Activated CD4-positive, CD25-positive, alpha-beta regulatory T cell (primary cell): ENCODE measurements at regions not wholly inside any gene's neighbourhood (a gene's known extent, or its start where the extent isn't known, plus 50 kb on each side); places are given as distances from the start of the nearest gene placed in this dataset.
"Not testable (repeated sequence)": the region's sequence is repeated elsewhere in the genome, so short reads cannot be mapped to it uniquely, and the experiment has no call there.

Experiments used
- DNase-seq, 4 experiments: peaks; one replicate each; lab custom pipeline; 2025; lab: John Stamatoyannopoulos, UW

- no peak for DNase-seq
Observed at GRCh38 chr20:40933758-40934157, 94.9 kb upstream of the TOP1 start.

DNA sequence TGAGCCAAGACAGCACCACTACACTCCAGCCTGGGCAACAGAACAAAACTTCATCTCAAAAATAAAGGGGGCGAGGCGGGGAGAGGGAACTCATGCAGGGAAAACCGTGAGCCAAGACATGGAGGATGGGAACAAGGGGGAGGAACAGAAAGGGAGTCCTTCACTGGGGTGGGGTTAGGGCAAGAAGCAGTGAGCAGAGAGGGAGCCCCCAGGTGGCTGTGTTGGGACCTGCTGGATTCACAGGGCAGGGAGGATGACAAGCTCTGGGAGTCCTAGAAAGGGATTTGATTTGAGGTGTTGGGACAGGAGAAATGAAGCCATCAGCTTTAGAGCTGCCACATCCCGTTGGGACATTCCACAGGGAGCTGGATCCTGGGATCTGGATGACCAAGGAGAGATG is 90.6 kb upstream of the TOP1 start:
- DNase-seq = no peak

DNA sequence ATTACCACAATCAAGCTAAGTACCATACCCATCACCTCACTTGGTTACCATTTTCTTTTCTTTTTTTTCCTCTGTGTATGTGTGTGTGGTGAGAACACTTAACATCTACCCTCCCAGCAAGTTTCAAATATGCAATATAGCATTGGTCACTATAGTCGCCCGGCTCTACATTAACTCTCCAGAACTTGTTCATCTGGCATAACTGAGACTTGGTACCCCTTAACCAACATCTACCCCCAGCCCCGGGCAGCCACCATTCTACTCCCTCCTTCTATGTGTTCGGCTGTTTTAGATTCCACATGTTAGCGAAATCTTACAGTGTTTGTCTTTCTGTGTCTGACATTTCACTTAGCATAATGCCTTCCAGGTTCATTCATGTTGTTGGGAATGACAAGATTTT is 89.0 kb upstream of the TOP1 start:
- DNase-seq = no peak

- DNase-seq = no peak
Observed at GRCh38 chr20:40941133-40941610, 87.5 kb upstream of the TOP1 start.

GRCh38 chr20:40942006-40942405 is 86.6 kb upstream of the TOP1 start:
- DNase-seq = no peak

- no peak for DNase-seq
Observed at GRCh38 chr20:40942775-40943174, 85.8 kb upstream of the TOP1 start.

GRCh38 chr20:40943591-40943990 is 85.0 kb upstream of the TOP1 start:
- no peak for DNase-seq

DNA sequence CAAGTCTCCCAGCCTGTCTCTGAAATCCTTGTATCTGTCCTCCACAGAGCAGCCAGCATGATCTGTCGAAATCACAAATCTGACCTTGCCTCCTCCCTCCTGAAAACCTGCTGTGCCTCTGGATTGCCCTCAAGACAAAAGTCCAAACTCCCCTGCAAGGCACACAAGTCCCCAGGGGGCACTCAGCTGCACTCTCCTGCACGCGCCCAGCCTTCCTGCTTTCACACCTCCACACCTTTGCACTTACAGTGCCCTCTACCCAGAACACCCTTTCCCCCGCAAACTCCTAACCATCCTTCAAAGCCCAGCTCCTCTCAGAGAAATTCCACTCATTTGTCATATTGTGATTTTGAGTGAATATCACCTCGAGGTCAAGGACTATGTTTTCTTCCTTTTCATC is 83.4 kb upstream of the TOP1 start:
- no peak for DNase-seq

DNA sequence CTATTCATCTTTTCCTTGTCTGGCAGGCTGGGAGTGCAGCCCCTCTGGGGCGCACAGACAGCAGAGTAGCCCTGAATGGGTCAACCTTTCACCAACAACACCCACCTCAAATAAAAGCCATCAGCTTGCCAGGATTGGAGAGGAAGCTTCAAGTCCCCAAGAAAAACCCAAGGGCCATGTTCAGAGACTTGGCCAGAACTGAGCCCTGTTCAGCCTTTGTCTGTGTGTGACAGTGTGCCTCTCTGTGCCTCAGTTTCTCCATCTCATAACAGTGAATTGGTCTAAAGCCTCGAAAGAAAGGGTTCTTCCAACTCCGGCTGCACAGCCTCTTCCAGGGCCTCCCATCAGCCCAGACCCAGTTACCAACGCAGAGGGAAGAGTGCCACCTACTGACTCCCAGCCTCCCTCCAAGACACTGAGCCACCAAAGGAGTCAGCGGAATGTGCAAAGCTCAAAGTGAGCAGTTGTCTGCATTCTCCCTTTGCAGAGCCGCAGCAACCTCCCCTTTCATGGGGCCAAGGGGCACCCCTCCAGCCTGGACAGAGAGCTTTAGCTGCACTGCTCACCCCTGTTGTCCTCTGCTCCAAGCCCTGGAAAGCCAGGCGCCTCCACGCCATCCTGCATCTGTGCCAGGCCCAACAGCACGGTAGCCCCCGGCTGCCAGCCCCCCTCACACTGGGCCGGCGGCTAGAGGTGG is 82.7 kb upstream of the TOP1 start:
- no peak for DNase-seq

- DNase-seq = no peak
Observed at GRCh38 chr20:40946451-40946850, 82.2 kb upstream of the TOP1 start.

DNA sequence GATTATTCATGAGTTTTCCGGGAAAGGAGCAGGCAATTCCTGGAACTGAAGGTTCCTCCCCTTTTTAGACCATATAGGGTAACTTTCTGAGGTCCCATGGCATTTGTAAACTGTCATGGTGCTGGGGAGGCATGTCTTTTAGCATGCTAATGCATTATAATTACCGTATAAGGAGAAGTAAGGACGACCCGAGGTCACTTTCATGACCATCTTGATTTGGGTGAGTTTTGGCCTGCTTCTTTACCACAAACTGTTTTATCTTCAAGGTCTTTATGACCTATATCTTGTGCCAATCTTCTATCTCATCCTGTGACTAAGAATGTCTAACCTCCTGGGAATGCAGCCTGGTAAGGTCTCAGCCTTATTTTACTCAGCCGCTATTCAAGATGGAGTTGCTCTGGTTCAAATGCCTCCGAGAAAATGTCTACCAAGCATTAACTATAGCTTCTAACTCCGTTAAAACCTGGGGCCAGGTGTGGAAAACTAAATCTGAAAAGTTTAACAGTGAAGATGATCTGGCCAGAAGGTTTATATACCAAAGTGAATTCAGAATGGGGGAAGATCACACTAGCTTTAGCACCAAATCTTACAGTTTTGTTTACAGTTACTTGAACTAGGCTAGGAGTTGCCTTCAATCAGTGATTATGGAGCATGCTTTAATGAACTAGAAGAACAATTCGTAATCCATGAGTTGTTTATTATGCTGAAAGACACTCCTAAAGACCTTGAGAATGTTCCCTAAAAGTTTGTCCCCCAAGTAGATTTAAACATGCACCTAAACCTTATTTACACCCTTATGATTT is 80.0 kb upstream of the TOP1 start:
- DNase-seq = no peak

- no peak for DNase-seq
Observed at GRCh38 chr20:40949346-40949745, 79.3 kb upstream of the TOP1 start.

- no peak for DNase-seq
Observed at GRCh38 chr20:40952136-40952535, 76.5 kb upstream of the TOP1 start.

GRCh38 chr20:40953416-40953815 is 75.2 kb upstream of the TOP1 start:
- DNase-seq = no peak

- no peak for DNase-seq
Observed at GRCh38 chr20:40953856-40954255, 74.8 kb upstream of the TOP1 start.

GRCh38 chr20:40954521-40955165 is 74.0 kb upstream of the TOP1 start:
- DNase-seq = no peak

DNA sequence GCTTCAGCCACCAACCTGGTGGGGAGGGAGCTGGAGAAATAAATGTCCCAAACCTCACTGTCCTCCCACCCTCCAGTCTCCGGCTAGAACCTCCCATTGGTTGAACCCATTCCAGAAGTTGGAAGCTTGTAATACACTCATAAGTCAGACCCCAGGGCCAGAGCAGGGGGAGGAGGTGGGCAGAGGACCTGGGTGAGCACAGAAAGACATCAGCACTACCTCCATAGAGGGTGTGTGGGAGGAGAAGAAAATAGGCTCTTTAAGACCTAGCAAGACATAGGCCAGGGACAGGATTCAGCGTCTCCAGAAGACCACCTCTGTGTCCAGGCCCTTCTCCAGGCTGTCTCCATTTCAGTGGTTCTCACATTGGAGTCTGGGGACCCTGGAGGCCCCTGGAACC is 73.3 kb upstream of the TOP1 start:
- DNase-seq = no peak

GRCh38 chr20:40955826-40956225 is 72.8 kb upstream of the TOP1 start:
- not testable (repeated sequence) for DNase-seq

DNA sequence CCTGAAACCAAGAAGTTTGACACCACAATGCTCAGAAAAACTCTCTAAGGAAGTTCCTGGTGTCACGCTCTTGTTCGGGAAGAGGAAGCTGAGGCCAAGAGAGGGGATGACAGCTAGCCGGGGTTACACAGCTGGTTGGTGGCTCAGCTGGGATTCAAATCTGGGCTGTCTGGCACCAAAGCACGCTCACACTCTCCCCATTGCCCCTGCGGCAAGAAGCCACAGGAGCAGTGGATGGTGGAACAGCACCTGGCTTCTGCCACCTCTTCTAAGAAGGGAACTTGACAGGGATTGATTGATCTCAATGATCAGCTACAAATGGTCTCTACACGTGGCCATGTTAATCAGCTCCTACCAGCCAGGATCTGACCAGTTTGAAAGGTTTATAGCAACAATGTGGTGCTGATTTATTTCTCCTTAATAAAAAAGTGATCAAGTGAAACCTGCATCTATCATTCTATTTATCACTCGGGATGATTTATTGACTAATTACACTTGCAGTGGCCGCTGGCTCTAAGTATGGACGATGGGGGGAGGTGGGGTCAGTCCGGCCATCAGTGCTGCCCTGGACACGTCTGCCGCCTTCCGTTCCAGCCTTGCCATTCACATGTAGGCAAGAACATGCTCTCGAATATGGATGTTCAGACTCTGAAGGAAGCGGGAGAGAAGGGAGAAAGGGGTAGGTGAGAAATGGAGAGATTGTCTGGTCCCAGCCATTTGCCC is 71.9 kb upstream of the TOP1 start:
- DNase-seq = no peak

DNA sequence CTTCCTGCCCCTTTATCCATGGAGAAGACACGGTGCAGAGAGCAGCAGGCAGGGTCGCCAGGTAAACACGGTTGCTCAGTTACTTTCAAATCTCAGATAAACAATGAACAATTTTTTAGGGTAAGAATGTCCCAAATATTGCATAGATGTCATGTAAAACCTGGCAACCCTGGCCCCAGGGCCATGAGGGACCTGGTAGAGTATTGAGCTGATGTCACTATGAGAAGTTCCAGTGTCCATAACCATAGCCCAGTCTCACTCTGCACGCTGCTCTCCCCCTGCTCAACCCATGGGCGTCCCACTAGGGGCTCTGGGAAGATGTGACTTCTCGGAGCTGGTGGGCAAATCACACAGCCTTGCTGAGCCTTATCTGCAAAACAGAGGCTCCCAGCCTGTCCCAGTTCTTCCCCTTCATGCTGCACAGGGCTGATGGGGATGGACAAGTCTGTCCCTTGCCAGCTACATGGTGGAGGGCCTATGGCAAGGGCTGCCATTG is 71.3 kb upstream of the TOP1 start:
- DNase-seq = no peak

- no peak for DNase-seq
Observed at GRCh38 chr20:40958598-40958997, 70.0 kb upstream of the TOP1 start.
